ENCODE measurements at regions not wholly inside any gene's neighbourhood (a gene's known extent, or its start where the extent isn't known, plus 50 kb on each side); places are given as distances from the start of the nearest gene placed in this dataset.
"Not testable (repeated sequence)": the region's sequence is repeated elsewhere in the genome, so short reads cannot be mapped to it uniquely, and the experiment has no call there.

- in situ Hi-C loops (cut with HindIII; ENCODE audit: low pct_unique_long_range_greater_than_20kb, low sequenced_read_pairs); DNase-seq (ENCODE audit: low read depth): not testable (repeated sequence)
Observed at GRCh38 chr5:114704225-114704893, 342.5 kb downstream of the KCNN2 start.

GRCh38 chr5:114702731-114703130, 340.9 kb downstream of the KCNN2 start:
- in situ Hi-C loops (cut with HindIII; ENCODE audit: low pct_unique_long_range_greater_than_20kb, low sequenced_read_pairs): no loop called here
- DNase-seq (ENCODE audit: low read depth): no peak

GRCh38 chr5:114702136-114702535, 340.3 kb downstream of the KCNN2 start:
- in situ Hi-C loops (cut with HindIII; ENCODE audit: low pct_unique_long_range_greater_than_20kb, low sequenced_read_pairs): no loop called here

GRCh38 chr5:114700823-114701222, 339.0 kb downstream of the KCNN2 start:
- in situ Hi-C loops (cut with HindIII; ENCODE audit: low pct_unique_long_range_greater_than_20kb, low sequenced_read_pairs): no loop called here
- no peak for DNase-seq (ENCODE audit: low read depth)

More at GRCh38 chr5:114702136-114702535, 340.3 kb downstream of the KCNN2 start:
- DNase-seq (ENCODE audit: low read depth): no peak

- in situ Hi-C loops (cut with HindIII; ENCODE audit: low pct_unique_long_range_greater_than_20kb, low sequenced_read_pairs): no loop called here
- DNase-seq (ENCODE audit: low read depth): no peak
Observed at GRCh38 chr5:114695292-114695904, 333.5 kb downstream of the KCNN2 start.

GRCh38 chr5:114686356-114686755, 324.5 kb downstream of the KCNN2 start:
- in situ Hi-C loops (cut with HindIII; ENCODE audit: low pct_unique_long_range_greater_than_20kb, low sequenced_read_pairs): no loop called here
- DNase-seq (ENCODE audit: low read depth): no peak

GRCh38 chr5:114678778-114679177, 316.9 kb downstream of the KCNN2 start:
- DNase-seq (ENCODE audit: low read depth): no peak
- in situ Hi-C loops (cut with HindIII; ENCODE audit: low pct_unique_long_range_greater_than_20kb, low sequenced_read_pairs): no loop called here

GRCh38 chr5:114665551-114665950, 303.7 kb downstream of the KCNN2 start:
- DNase-seq (ENCODE audit: low read depth): no peak
- in situ Hi-C loops (cut with HindIII; ENCODE audit: low pct_unique_long_range_greater_than_20kb, low sequenced_read_pairs): no loop called here

GRCh38 chr5:114660791-114661190, 298.9 kb downstream of the KCNN2 start:
- in situ Hi-C loops (cut with HindIII; ENCODE audit: low pct_unique_long_range_greater_than_20kb, low sequenced_read_pairs): no loop called here

GRCh38 chr5:114658194-114658593, 296.3 kb downstream of the KCNN2 start:
- DNase-seq (ENCODE audit: low read depth): no peak
- in situ Hi-C loops (cut with HindIII; ENCODE audit: low pct_unique_long_range_greater_than_20kb, low sequenced_read_pairs): no loop called here

More at GRCh38 chr5:114660791-114661190, 298.9 kb downstream of the KCNN2 start:
- DNase-seq (ENCODE audit: low read depth): no peak

GRCh38 chr5:114657342-114658130, 295.7 kb downstream of the KCNN2 start:
- no peak for DNase-seq (ENCODE audit: low read depth)
- in situ Hi-C loops (cut with HindIII; ENCODE audit: low pct_unique_long_range_greater_than_20kb, low sequenced_read_pairs): no loop called here

- in situ Hi-C loops (cut with HindIII; ENCODE audit: low pct_unique_long_range_greater_than_20kb, low sequenced_read_pairs): no loop called here
- DNase-seq (ENCODE audit: low read depth): no peak
Observed at GRCh38 chr5:114649878-114650277, 288.0 kb downstream of the KCNN2 start.

GRCh38 chr5:114648940-114649339, 287.1 kb downstream of the KCNN2 start:
- in situ Hi-C loops (cut with HindIII; ENCODE audit: low pct_unique_long_range_greater_than_20kb, low sequenced_read_pairs): no loop called here
- no peak for DNase-seq (ENCODE audit: low read depth)

- DNase-seq (ENCODE audit: low read depth): no peak
- in situ Hi-C loops (cut with HindIII; ENCODE audit: low pct_unique_long_range_greater_than_20kb, low sequenced_read_pairs): no loop called here
Observed at GRCh38 chr5:114644576-114644975, 282.7 kb downstream of the KCNN2 start.

- no peak for DNase-seq (ENCODE audit: low read depth)
- in situ Hi-C loops (cut with HindIII; ENCODE audit: low pct_unique_long_range_greater_than_20kb, low sequenced_read_pairs): no loop called here
Observed at GRCh38 chr5:114636271-114636670, 274.4 kb downstream of the KCNN2 start.

- DNase-seq (ENCODE audit: low read depth): no peak
- in situ Hi-C loops (cut with HindIII; ENCODE audit: low pct_unique_long_range_greater_than_20kb, low sequenced_read_pairs): no loop called here
Observed at GRCh38 chr5:114634967-114635901, 273.4 kb downstream of the KCNN2 start.

- in situ Hi-C loops (cut with HindIII; ENCODE audit: low pct_unique_long_range_greater_than_20kb, low sequenced_read_pairs): no loop called here
- no peak for DNase-seq (ENCODE audit: low read depth)
Observed at GRCh38 chr5:114634517-114634916, 272.6 kb downstream of the KCNN2 start.

GRCh38 chr5:114612406-114612805, 250.5 kb downstream of the KCNN2 start:
- in situ Hi-C loops (cut with HindIII; ENCODE audit: low pct_unique_long_range_greater_than_20kb, low sequenced_read_pairs): no loop called here

More at GRCh38 chr5:114612406-114612805, 250.5 kb downstream of the KCNN2 start:
- DNase-seq (ENCODE audit: low read depth): no peak
